NAMALWA (cell line): ENCODE measurements at regions not wholly inside any gene's neighbourhood (a gene's known extent, or its start where the extent isn't known, plus 50 kb on each side); places are given as distances from the start of the nearest gene placed in this dataset.

ENCODE experiments used
- DNase-seq: peaks from one replicate; pipeline ENCODE4 v3.0.0-alpha.2; 2015; ENCODE audit warnings: low spot score

DNA sequence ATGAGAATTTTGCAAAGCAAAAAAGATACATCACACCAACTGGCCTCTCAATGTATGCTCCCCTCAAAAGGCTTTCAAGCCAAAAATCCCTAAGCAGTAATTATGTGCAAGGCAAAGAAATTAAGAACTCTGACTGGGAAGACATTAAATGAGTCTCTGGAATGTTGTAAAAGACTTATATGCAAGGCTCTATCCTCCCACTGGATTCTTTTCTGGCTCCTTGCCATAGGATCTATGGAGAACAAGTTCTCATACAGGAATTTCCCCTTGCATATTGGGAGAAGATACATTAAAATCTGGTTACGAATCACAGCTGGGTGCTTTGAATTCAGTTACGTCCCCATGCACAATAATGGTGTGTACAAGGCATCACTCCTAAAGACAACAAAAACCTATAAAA is 73.4 kb upstream of the ATL2 start:
- DNase-seq = no peak

DNA sequence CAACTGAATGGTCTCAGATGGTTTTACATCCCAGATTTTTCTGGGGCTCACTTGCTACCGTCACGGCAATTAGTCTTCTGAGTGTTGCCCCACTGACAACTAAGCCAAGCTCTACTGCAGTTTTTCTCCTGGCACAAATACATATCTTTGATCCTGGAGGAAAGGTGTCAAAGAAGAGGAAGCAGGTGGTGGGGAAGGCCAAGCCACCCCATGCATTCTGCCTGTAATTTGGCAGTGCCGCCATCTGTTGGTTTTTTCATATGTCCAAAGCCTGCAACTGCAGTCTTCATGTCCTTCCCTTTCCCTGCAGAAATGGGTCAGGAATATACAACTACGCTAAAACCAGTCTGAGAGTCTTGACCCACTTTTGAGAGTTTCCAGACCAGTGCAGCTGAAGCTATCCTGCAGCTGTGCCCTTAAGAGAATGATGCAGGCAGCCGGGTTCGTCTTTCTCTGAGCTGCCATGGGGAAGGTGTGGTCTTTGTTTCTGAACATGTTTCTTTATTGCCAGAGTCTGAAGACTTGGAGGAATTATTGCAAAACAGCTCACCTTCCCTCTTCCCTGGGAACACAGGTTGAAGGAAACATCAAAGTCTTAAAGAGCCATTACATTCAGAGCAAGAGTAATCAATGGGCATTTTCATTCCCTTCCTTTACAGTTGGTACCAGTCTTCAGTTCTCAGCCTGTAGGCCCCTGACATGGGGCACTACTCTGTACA is 71.8 kb upstream of the ATL2 start:
- no peak for DNase-seq

DNA sequence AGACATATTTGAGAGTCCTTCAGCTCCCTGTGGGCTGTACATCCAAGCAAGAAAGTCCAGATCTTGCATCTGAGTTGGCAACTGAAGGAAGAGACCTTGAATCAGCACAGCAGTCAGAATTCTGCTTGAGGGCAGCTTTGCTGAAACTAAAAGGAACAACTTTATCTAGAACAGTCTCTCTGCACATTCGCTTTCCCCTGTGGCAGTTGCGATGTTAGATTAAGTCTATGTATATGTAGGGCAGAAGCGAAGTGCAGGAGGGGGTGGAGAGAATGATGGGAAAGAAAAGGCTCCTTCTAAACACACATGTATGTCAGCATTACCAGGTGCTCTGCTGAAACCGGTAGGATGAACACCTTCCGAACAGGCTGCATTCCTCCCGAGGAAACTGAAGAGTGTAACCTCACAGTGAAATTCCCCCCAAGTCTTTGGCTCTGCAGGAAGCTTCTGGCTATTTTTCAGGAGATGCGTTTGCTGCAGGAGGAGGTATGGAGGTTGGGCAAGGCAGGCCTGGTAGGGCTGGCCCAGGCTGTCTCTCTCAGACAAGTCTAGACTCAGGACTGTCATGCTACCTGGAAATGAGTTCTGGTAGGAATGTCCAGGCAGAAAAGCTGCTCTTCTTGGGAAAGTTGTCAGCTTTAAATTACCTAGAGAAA is 70.0 kb upstream of the ATL2 start:
- no peak for DNase-seq

DNA sequence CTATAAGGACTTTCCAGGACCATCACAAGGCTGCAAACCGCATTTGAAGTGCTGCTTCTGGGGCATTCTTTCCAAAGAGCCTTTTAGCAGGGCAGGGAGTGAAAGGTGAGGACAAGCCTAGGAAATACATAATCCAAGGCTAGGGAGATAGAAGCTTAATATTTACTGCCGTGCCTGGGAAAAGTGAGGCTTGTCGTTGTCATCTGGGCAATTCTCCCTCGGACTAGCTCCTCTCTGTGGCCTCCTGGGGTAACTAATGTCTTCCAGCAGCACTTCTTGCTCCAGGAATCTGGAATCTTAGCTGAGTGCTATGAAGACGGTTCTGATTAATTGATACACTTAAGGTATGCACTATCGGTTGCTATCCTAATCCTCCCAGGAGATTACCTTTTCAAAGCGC is 69.3 kb upstream of the ATL2 start:
- DNase-seq = no peak

- no peak for DNase-seq
Observed at GRCh38 chr2:38444247-38444646, 67.2 kb upstream of the ATL2 start.

DNA sequence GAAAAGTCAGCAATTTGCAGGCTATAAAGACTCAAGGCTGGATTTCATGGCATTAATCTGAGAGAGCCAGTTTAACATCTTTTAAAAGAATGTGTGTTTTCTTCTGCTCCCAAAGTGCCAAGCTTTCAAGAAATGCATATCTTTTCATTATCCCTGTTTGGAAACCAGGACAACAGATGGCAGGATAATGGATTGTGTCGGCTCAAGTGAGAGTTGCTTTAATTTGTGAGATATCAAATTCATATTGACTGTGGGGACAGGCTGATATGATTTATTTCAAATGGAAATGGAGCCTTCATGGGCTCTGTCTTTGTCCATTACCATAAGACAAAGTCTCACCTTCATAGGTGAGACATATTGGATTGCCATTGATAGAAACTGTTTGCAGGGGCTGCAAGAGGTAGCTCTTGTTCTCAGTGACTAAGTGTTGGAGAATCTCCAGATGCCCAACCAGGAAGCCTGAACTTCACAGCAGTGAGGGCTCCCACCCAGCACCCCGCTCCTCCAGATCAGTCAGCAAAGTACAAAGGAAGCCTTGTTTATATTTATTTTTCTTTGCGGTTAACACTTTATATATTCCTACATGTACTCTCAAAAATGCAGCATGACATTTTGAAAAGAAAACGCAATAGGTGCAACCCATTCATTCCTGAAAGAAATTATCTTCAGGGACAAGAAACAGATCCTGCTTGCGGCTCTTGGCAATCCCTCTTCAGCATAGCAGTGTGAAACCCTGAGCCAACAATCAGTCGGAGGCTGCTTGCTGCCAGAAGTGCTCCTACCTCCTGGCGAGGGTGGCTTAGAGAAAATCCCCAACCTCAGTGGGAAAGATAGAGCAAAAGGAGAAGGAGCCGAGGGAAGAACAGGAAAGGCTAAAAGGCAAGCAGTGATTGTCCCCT is 65.8 kb upstream of the ATL2 start:
- DNase-seq = no peak

DNA sequence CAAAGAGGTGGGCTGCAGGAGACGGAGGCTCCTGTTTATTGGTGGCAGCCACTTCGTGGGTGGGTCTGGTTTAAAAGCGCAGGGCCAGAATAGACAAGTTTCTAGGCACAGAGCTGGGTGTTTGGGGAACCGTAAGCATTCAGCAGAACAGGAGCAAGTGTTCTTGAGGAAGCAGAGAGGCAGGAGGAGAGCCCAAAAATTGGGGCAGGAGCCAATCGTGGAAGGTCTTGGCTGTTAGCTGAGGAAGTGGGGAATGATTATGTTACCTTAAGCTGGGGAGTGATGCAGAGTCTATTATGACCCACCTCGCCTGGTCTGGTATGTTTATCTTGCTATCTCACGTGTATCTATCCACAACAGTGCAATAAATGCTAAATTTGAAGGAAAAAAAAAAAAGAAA is 64.3 kb upstream of the ATL2 start:
- no peak for DNase-seq

- DNase-seq = no peak
Observed at GRCh38 chr2:38440655-38441054, 63.6 kb upstream of the ATL2 start.

DNA sequence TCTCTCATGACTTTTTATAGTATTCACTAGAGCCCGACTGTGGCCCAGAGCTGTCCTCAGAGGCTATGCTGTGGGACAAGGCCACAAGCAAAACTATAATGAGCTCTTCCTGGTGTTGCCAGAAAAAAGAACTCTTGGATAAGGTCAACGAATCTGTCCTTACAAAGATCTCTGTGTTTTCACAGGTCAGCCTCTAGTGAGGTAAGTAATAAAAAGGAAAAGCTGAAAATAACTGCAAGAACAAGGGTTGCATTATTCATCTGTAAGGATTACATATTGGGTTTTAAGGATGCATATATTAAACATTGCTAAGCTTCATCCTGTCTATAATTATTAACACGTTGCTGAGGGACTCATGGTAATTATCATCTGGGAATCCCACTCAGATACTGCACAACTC is 62.8 kb upstream of the ATL2 start:
- no peak for DNase-seq

- DNase-seq = no peak
Observed at GRCh38 chr2:38438883-38439612, 62.0 kb upstream of the ATL2 start.

GRCh38 chr2:38438133-38438882 is 61.2 kb upstream of the ATL2 start:
- DNase-seq = no peak

DNA sequence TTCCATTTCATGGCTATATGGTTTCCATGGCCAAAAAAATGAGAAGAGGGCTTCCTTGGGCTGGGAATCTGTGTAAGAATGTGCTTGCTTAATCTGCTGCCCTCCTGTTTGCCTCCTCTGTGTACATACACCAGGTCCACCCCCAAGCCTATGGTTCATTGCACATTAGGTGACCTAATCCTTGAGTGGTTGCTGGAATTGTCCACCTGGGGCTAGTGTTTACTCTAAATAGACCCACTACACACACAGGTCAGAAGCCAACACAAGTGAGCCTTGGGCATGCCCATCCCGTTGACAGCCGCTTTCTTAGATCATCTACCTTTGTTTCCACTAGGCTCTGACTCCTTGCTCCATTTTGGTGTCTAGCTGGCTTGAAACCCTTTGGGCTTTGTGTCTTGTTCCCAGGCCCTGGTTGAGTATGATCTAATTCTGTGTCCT is 59.2 kb upstream of the ATL2 start:
- no peak for DNase-seq

DNA sequence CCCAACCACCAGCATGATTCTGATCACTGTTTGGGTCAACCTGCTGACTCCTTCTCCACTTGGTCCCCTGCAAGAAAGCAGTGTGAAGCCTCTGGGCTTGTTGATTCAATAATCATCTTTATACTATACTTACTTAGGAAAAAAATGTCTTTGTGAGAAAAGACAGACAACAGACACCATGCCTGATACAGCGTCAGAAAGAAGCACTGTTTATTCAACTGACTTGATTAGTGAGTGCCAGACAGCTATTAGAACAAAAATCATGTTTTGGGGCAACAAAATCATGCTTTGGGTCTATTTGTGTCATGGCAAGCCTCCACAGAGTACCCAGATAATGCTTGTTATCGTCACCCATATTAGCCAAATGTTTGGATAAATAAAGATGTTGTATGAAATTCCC is 58.7 kb upstream of the ATL2 start:
- no peak for DNase-seq

DNA sequence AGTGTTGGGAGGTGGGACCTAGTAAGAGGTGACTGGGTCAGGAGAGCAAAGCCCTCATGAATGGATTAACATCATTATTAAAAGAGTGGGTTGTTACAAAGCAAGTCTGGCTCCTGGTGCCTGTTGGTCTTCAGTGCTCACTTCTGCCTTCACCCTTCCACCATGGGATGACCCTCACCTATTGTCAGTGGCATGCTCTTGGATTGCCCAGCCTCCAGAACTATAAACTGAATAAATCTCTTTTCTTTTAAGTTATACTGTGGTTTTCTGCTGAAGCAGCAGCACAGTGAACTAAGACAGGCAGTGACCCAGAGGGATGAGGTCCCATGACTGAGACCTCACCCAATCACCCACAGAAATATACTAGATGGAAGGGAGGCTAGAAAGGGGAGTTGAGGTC is 57.5 kb upstream of the ATL2 start:
- DNase-seq = no peak

DNA sequence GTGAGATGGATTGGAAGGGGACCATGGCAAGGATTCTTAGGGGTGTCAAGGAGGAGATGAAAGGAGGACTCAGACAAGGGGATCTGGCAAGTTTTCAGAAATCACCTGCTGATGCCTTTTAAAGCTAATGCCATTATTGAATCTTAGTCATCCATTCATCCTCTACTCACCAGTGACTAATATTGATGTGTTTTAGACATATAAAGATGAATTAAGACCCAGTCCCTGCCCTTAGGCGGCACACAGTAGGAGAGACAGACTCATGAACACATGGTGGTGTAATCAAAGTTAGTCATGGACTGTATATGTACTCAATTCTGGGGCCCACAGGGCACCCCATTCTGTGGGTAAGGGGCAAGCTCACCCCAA is 56.5 kb upstream of the ATL2 start:
- DNase-seq = no peak

DNA sequence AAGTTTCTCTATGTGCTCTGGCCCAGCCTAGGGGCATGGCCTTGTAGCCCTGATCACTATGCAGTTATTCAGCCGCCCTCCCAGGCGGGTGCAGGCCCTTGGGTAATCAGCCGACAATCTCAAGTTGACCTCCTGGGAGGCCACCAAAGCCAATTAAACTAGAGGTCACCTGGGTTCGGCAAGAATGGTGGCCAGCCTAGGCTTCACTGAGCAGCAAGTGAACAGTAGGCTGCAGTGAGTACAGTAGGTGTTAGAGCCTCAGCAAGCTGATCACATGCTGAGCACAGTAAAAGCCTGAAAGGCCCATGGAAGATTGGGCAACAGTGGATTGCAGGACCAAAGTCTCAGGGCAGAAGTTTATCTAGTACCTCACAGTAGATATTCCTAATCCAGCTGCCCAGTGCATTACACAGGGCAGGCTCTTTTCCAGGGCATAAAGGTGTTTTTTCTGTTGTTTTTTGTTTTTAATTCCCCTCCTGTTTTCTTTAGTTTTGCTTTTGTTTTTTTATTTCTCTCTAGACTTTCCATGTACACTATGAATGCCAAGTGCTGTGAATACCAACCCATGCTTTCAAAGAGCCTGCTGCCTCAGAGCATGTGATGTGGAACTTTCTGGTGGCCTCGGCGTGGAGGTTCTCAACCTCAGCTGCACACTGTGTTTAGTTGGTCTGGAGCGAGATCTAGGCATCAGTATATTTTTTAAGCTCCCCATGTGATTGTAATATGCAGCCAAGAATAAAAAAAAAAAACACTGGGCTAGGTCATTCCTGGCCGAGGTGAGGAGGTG is 55.9 kb upstream of the ATL2 start:
- no peak for DNase-seq

GRCh38 chr2:38430597-38431207 is 53.6 kb upstream of the ATL2 start:
- DNase-seq = no peak

DNA sequence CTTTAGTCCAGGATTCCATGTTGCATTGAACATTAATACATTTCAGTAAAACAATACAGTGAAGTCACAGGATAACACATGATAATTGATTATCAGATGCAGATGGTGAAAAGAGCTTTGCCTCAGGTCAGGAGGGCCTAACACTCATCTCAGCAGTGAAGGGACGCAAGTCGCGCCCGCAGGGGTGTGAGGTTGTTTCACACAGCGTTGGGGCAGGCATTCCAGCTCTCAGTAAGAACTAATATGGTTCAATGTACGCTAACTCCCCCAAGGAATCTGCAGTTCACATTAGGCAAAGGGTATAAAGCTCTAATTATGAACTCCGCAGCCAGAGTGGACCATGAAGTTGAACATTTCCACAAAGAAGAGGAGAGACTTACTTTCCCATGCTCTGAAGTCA is 53.1 kb upstream of the ATL2 start:
- no peak for DNase-seq

- DNase-seq = no peak
Observed at GRCh38 chr2:38427936-38428335, 50.9 kb upstream of the ATL2 start.

GRCh38 chr2:38427054-38427453 is 50.0 kb upstream of the ATL2 start:
- no peak for DNase-seq
